ENCODE measurements at regions not wholly inside any gene's neighbourhood (a gene's known extent, or its start where the extent isn't known, plus 50 kb on each side); places are given as distances from the start of the nearest gene placed in this dataset.

DNA sequence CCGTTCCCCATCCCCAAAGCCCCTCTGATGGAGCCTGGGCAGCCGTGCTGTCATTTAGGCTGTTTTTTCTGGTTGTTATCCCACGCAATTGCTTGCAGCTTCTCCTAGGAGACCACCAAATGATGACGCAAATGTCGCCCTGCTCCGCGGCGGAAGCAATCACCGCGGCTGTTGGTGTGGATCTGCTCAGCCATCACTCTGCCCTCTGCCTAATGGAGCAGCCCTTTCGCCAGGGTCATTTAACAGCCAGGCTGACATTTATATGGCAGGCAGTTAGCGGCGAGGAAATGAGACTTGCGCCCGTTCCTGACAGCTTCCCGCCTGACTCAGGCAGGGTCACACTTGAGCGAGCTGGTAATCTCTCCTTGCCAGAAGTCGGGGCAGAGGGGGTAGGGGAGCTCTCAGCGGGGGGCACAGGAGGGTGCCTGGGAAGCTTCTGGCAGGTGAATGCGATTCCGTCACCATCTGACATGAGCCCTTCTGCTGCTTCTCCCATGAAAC lies 97.9 kb upstream of the RTL6 start:
- H3K9me3 ChIP-seq (ENCODE audit: control insufficient read depth, insufficient read depth, low read depth, low read length): no peaks in the 10 kb centered on the region
- no peak overlapping the region for H3K27ac ChIP-seq (ENCODE audit: extremely low read depth, low read depth, low read length)
- ChIA-PET POLR2A (no interaction called here), CTCF (interaction anchor here (0.6 kb wide), 1 partner anchor 423 kb away, joined by 3 read pairs; no protein-coding TSS in a partner anchor)
- TF ChIP-seq ZNF629 (tag by site-specific recombination; IDR thresholded peaks at IDR 0.05): 0 out of 2 replicates have a peak, but pooled peaks have one; percentile 34
- TF ChIP-seq FEZF1 (tag by site-specific recombination; IDR thresholded peaks at IDR 0.05): peak; percentile 64
- TF ChIP-seq ZNF394 (tag by site-specific recombination; IDR thresholded peaks at IDR 0.05; ENCODE audit: borderline replicate concordance): no peak
- no peak for TF ChIP-seq ZNF549 (tag by site-specific recombination; IDR thresholded peaks at IDR 0.05)
- peak; percentile 71 for TF ChIP-seq GLIS1 (tag by site-specific recombination; IDR thresholded peaks at IDR 0.05)
- peak; percentile 68 for TF ChIP-seq ZIC2 (tag by site-specific recombination; IDR thresholded peaks at IDR 0.05)
- TF ChIP-seq OSR2 (tag by site-specific recombination; IDR thresholded peaks at IDR 0.05): peak; percentile 34; the same call in 1 of the 2 replicates
- TF ChIP-seq KLF9 (tag by site-specific recombination; IDR thresholded peaks at IDR 0.05; ENCODE audit: low read depth): no peak
- no peak for TF ChIP-seq GFI1B (tag by site-specific recombination; IDR thresholded peaks at IDR 0.05)
- TF ChIP-seq RBAK (tag by site-specific recombination; IDR thresholded peaks at IDR 0.05): no peak
- no peak for TF ChIP-seq ZNF664 (tag by site-specific recombination; IDR thresholded peaks at IDR 0.05)
- peak; percentile 37 for TF ChIP-seq ZNF341 (tag by site-specific recombination; IDR thresholded peaks at IDR 0.05; ENCODE audit: low read depth)
- TF ChIP-seq ZNF37A (tag by site-specific recombination; IDR thresholded peaks at IDR 0.05): no peak
- TF ChIP-seq ZNF600 (tag by site-specific recombination; IDR thresholded peaks at IDR 0.05): no peak
- TF ChIP-seq ZNF501 (tag by site-specific recombination; IDR thresholded peaks at IDR 0.05): no peak
- no peak for TF ChIP-seq WT1 (tag by site-specific recombination; IDR thresholded peaks at IDR 0.05)
- H3K36me3 ChIP-seq (ENCODE audit: control insufficient read depth in 2 of 2, insufficient read depth in 1 of 2, low read length in 2 of 2): no peaks in the 10 kb centered on the region
- H3K4me3 ChIP-seq (ENCODE audit: low read depth, low read length): no peak overlapping the region
- H3K4me1 ChIP-seq (ENCODE audit: control insufficient read depth, insufficient read depth, low read length): no peaks in the 10 kb centered on the region

- H3K36me3 ChIP-seq (ENCODE audit: control insufficient read depth in 2 of 2, insufficient read depth in 1 of 2, low read length in 2 of 2): no peaks in the 10 kb centered on the region
- H3K4me3 ChIP-seq (ENCODE audit: low read depth, low read length): no peak overlapping the region
- TF ChIP-seq HOXA7 (CRISPR knock-in tag; IDR thresholded peaks at IDR 0.05; ENCODE audit: borderline replicate concordance): no peak
- TF ChIP-seq ZBTB8A (tag by site-specific recombination; IDR thresholded peaks at IDR 0.05): no peak
- no peak for TF ChIP-seq ZIC2 (tag by site-specific recombination; IDR thresholded peaks at IDR 0.05)
- TF ChIP-seq KLF16 (tag by site-specific recombination; IDR thresholded peaks at IDR 0.05): no peak
- TF ChIP-seq ZNF211 (tag by site-specific recombination; IDR thresholded peaks at IDR 0.05; ENCODE audit: low read depth): no peak
- TF ChIP-seq, protein P1, sequence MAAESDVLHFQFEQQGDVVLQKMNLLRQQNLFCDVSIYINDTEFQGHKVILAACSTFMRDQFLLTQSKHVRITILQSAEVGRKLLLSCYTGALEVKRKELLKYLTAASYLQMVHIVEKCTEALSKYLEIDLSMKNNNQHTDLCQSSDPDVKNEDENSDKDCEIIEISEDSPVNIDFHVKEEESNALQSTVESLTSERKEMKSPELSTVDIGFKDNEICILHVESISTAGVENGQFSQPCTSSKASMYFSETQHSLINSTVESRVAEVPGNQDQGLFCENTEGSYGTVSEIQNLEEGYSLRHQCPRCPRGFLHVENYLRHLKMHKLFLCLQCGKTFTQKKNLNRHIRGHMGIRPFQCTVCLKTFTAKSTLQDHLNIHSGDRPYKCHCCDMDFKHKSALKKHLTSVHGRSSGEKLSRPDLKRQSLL (tag by site-specific recombination; IDR thresholded peaks at IDR 0.05): no peak
- no peak for TF ChIP-seq ZNF404 (tag by site-specific recombination; IDR thresholded peaks at IDR 0.05)
- TF ChIP-seq ZNF558 (tag by site-specific recombination; IDR thresholded peaks at IDR 0.05): no peak
- TF ChIP-seq ZNF416 (tag by site-specific recombination; IDR thresholded peaks at IDR 0.05): no peak
- TF ChIP-seq YY1 (tag by site-specific recombination; IDR thresholded peaks at IDR 0.05): no peak
- TF ChIP-seq GLIS2 (tag by site-specific recombination; IDR thresholded peaks at IDR 0.05): no peak
- no peak for TF ChIP-seq ZNF785 (tag by site-specific recombination; IDR thresholded peaks at IDR 0.05)
- no peak for TF ChIP-seq ZNF157 (tag by site-specific recombination; IDR thresholded peaks at IDR 0.05)
- TF ChIP-seq ZNF768 (tag by site-specific recombination; IDR thresholded peaks at IDR 0.05): no peak
- H3K4me1 ChIP-seq (ENCODE audit: control insufficient read depth, insufficient read depth, low read length): no peaks in the 10 kb centered on the region
- ChIA-PET POLR2A (no interaction called here), CTCF (interaction anchor here (0.7 kb wide), 1 partner anchor 89 kb away, joined by 3 read pairs; no protein-coding TSS in a partner anchor)
- no peaks in the 10 kb centered on the region for H3K9me3 ChIP-seq (ENCODE audit: control insufficient read depth, insufficient read depth, low read depth, low read length)
- no peak overlapping the region for H3K27ac ChIP-seq (ENCODE audit: extremely low read depth, low read depth, low read length)
These were observed 96.9 kb upstream of the RTL6 start for GRCh38 chr22:44594951-44595350.
